DMS153 treated with DMSO at 0.1 percent for 48 hours (cell line): ENCODE measurements at regions not wholly inside any gene's neighbourhood (a gene's known extent, or its start where the extent isn't known, plus 50 kb on each side); places are given as distances from the start of the nearest gene placed in this dataset.
"Not testable (repeated sequence)": the region's sequence is repeated elsewhere in the genome, so short reads cannot be mapped to it uniquely, and the experiment has no call there.

Experiments used
- DNase-seq: peaks from one replicate; lab custom pipeline; 2025; ENCODE audit not compliant: unreplicated experiment; lab: John Stamatoyannopoulos, UW

GRCh38 chr12:112710414-112710813, 81.1 kb upstream of the RPH3A start:
- no peak for DNase-seq

GRCh38 chr12:112711026-112711425, 80.5 kb upstream of the RPH3A start:
- no peak for DNase-seq

- no peak for DNase-seq
Measured at GRCh38 chr12:112711507-112711906, 80.0 kb upstream of the RPH3A start.

- DNase-seq, result not testable (repeated sequence)
Measured at GRCh38 chr12:112712751-112713150, 78.8 kb upstream of the RPH3A start.

- no peak for DNase-seq
Measured at GRCh38 chr12:112713471-112713870, 78.1 kb upstream of the RPH3A start.

- DNase-seq, result no peak
Measured at GRCh38 chr12:112714166-112714710, 77.3 kb upstream of the RPH3A start.

GRCh38 chr12:112716099-112717093, 75.2 kb upstream of the RPH3A start:
- no peak for DNase-seq

- DNase-seq, result no peak
Measured at GRCh38 chr12:112728864-112729263, 62.7 kb upstream of the RPH3A start.

GRCh38 chr12:112734859-112735695, 56.5 kb upstream of the RPH3A start:
- no peak for DNase-seq

- no peak for DNase-seq
Measured at GRCh38 chr12:112738531-112738930, 53.0 kb upstream of the RPH3A start.

- DNase-seq, result no peak
Measured at GRCh38 chr12:112740387-112740934, 51.1 kb upstream of the RPH3A start.

- DNase-seq, result no peak
Measured at GRCh38 chr12:112741106-112741505, 50.4 kb upstream of the RPH3A start.
